H1 (cell line): ENCODE measurements at regions not wholly inside any gene's neighbourhood (a gene's known extent, or its start where the extent isn't known, plus 50 kb on each side); places are given as distances from the start of the nearest gene placed in this dataset.

Experiments
- CTCF ChIA-PET: fragments of 300-600 bp; sonication (Branson Sonifier 250); formaldehyde crosslinking; loops from one replicate; lab custom pipeline; 2021; ENCODE audit not compliant: partially characterized antibody; lab: Charles Lee
- POLR2A ChIA-PET: fragments of 300-600 bp; sonication (Branson Sonifier 250); formaldehyde crosslinking; loops from one replicate; lab custom pipeline; 2021; ENCODE audit warnings: inconsistent platforms; ENCODE audit not compliant: partially characterized antibody; lab: Charles Lee
- DNase-seq, 2 experiments: peaks; one replicate each; pipeline versions ENCODE4 v3.0.0 to v3.0.0-alpha.2; 2010 to 2022; ENCODE audit warnings: low spot score in 2 of 2, low read depth in 1 of 2, mixed read lengths in 1 of 2
- FAIRE-seq: peaks from 2 replicates; lab custom pipeline; 2011; peaks lifted over from hg19 to GRCh38; lab: Jason Lieb, UNC
- H2AFZ ChIP-seq: 2 replicates; pipeline ENCODE4 v1.8.1; 2012; ENCODE audit warnings: low read length, inconsistent platforms
- H2AK5ac ChIP-seq: 2 replicates; pipeline ENCODE4 v1.6.1; 2013; ENCODE audit warnings: low read depth, low read length
- H2BK120ac ChIP-seq: replicated peaks from 2 replicates; pipeline ENCODE3; 2013; ENCODE audit warnings: low read depth, low read length, inconsistent platforms
- H2BK12ac ChIP-seq: 2 replicates; pipeline ENCODE4 v1.6.1; 2013; ENCODE audit warnings: low read depth, low read length
- H2BK15ac ChIP-seq: 2 replicates; pipeline ENCODE4 v1.6.1; 2013; ENCODE audit warnings: low read length
- H2BK20ac ChIP-seq: 2 replicates; pipeline ENCODE4 v1.6.1; 2013; ENCODE audit warnings: low read length
- H2BK5ac ChIP-seq: 2 replicates; pipeline ENCODE4 v1.6.1; 2013; ENCODE audit warnings: low read depth, low read length
- H3K14ac ChIP-seq: 2 replicates; pipeline ENCODE4 v1.6.1; 2013; ENCODE audit warnings: inconsistent platforms; ENCODE audit not compliant: insufficient read length
- H3K18ac ChIP-seq: 2 replicates; pipeline ENCODE4 v1.6.1; 2013; ENCODE audit warnings: low read length; ENCODE audit errors: extremely low read depth
- H3K23ac ChIP-seq: 2 replicates; pipeline ENCODE4 v1.6.1; 2013; ENCODE audit warnings: inconsistent platforms; ENCODE audit not compliant: insufficient read length
- H3K23me2 ChIP-seq: 2 replicates; pipeline ENCODE4 v1.6.1; 2013; ENCODE audit warnings: low read depth, low read length
- H3K27ac ChIP-seq: 2 replicates; pipeline ENCODE4 v1.6.1; 2011; ENCODE audit warnings: low read depth, low read length, inconsistent platforms
- H3K27me3 ChIP-seq, 4 experiments: replicated peaks in 1 of 4; 1 replicate in 1 of 4; 2 replicates in 3 of 4; pipeline versions ENCODE4 v1.6.1 to v1.8.1; 2011 to 2013; ENCODE audit warnings: low read length in 3 of 4, mild to moderate bottlenecking in 3 of 4, inconsistent platforms in 2 of 4, mixed read lengths in 2 of 4, moderate library complexity in 1 of 4; ENCODE audit not compliant: control insufficient read depth in 3 of 4, insufficient read depth in 3 of 4; ENCODE audit errors: extremely low read depth in 1 of 4
- H3K36me3 ChIP-seq, 4 experiments: 2 replicates each; pipeline versions ENCODE4 v1.6.1 to v1.8.1; 2011 to 2013; ENCODE audit warnings: mild to moderate bottlenecking in 4 of 4, low read length in 3 of 4, moderate library complexity in 2 of 4, control low read depth in 1 of 4, inconsistent platforms in 1 of 4; ENCODE audit not compliant: insufficient read depth in 4 of 4, control insufficient read depth in 2 of 4
- H3K4ac ChIP-seq: replicated peaks from 2 replicates; pipeline ENCODE3; 2013; ENCODE audit warnings: low read length, low read depth, mixed read lengths, inconsistent platforms; ENCODE audit not compliant: insufficient read length
- H3K4me1 ChIP-seq, 4 experiments: replicated peaks in 1 of 4; 1 replicate in 1 of 4; 2 replicates in 3 of 4; pipeline versions ENCODE4 v1.6.1 to v1.8.1; 2011 to 2013; ENCODE audit warnings: low read length in 3 of 4, inconsistent platforms in 2 of 4, mixed read lengths in 1 of 4; ENCODE audit not compliant: insufficient read depth in 4 of 4, control insufficient read depth in 3 of 4
- H3K4me2 ChIP-seq, 2 experiments: 2 replicates each; pipeline versions ENCODE4 v1.6.1 to v1.8.1; 2011 to 2013; ENCODE audit warnings: low read depth in 2 of 2, low read length in 2 of 2, control low read depth in 1 of 2, inconsistent platforms in 1 of 2, mild to moderate bottlenecking in 1 of 2; ENCODE audit not compliant: insufficient read depth in 1 of 2
- H3K4me3 ChIP-seq, 4 experiments: fragments of 200-600, 300-600 bp in 1 of 4; sonication (generic), shearing (Covaris generic), sonication (Bioruptor Twin) in 1 of 4; 2 replicates each; pipeline versions ENCODE4 v1.5.1 to v1.8.1; 2011 to 2016; ENCODE audit warnings: low read length in 4 of 4, low read depth in 3 of 4, control low read depth in 2 of 4, inconsistent platforms in 2 of 4, mild to moderate bottlenecking in 2 of 4, mixed read lengths in 1 of 4, moderate library complexity in 1 of 4; ENCODE audit not compliant: insufficient read depth in 2 of 4; ENCODE audit errors: extremely low read depth in 1 of 4
- H3K56ac ChIP-seq: replicated peaks from 2 replicates; pipeline ENCODE3; 2013; ENCODE audit warnings: low read depth, mild to moderate bottlenecking, mixed read lengths, low read length, inconsistent platforms; ENCODE audit not compliant: insufficient read length
- H3K79me1 ChIP-seq: 2 replicates; pipeline ENCODE4 v1.6.1; 2013; ENCODE audit warnings: low read depth, low read length, control low read depth
- H3K79me2 ChIP-seq, 2 experiments: 2 replicates each; pipeline versions ENCODE4 v1.6.1 to v1.8.1; 2012 to 2013; ENCODE audit warnings: low read length in 2 of 2, mild to moderate bottlenecking in 2 of 2, inconsistent platforms in 1 of 2; ENCODE audit not compliant: insufficient read depth in 2 of 2, control insufficient read depth in 1 of 2
- H3K9ac ChIP-seq, 4 experiments: replicated peaks in 1 of 4; 1 replicate in 1 of 4; 2 replicates in 3 of 4; pipeline versions ENCODE4 v1.6.1 to v1.8.1; 2011 to 2013; ENCODE audit warnings: low read depth in 3 of 4, low read length in 3 of 4, control low read depth in 2 of 4, mild to moderate bottlenecking in 2 of 4, moderate library complexity in 2 of 4, inconsistent platforms in 1 of 4; ENCODE audit errors: extremely low read depth in 1 of 4
- H3K9me3 ChIP-seq, 2 experiments: 2 replicates each; pipeline versions ENCODE4 v1.6.1 to v1.8.1; 2012 to 2013; ENCODE audit warnings: mild to moderate bottlenecking in 2 of 2, moderate library complexity in 2 of 2, control low read depth in 1 of 2, inconsistent platforms in 1 of 2, low read depth in 1 of 2, low read length in 1 of 2, mixed read lengths in 1 of 2; ENCODE audit not compliant: insufficient read depth in 2 of 2
- H4K20me1 ChIP-seq, 2 experiments: replicated peaks in 1 of 2; 2 replicates each; pipeline versions ENCODE3 to v1.8.1; 2011 to 2013; ENCODE audit warnings: inconsistent platforms in 2 of 2, low read length in 2 of 2, mild to moderate bottlenecking in 1 of 2; ENCODE audit not compliant: insufficient read depth in 2 of 2, control insufficient read depth in 1 of 2
- H4K5ac ChIP-seq: 2 replicates; pipeline ENCODE4 v1.6.1; 2013; ENCODE audit warnings: low read length, low read depth, mixed read lengths, inconsistent platforms; ENCODE audit not compliant: insufficient read length
- H4K8ac ChIP-seq: 2 replicates; pipeline ENCODE4 v1.8.0; 2013; ENCODE audit warnings: mild to moderate bottlenecking, moderate library complexity, low read length, inconsistent platforms; ENCODE audit not compliant: insufficient read depth; ENCODE audit errors: extremely low read depth
- H4K91ac ChIP-seq: replicated peaks from 2 replicates; pipeline ENCODE3; 2013; ENCODE audit warnings: low read length, mixed read lengths, inconsistent platforms; ENCODE audit not compliant: insufficient read length
- CTBP2 ChIP-seq: IDR thresholded peaks from 2 replicates; pipeline ENCODE4 v1.7.0; 2011; ENCODE audit warnings: borderline replicate concordance, mild to moderate bottlenecking, moderate library complexity, mixed read lengths, low read length; ENCODE audit not compliant: insufficient read depth, insufficient read length
- KDM5A ChIP-seq: fragments of 200-600 bp; IDR thresholded peaks from 2 replicates; pipeline ENCODE4 v1.7.1; 2012; ENCODE audit warnings: mild to moderate bottlenecking, low read length, inconsistent platforms, mixed read lengths
- NANOG ChIP-seq: IDR thresholded peaks from 2 replicates; pipeline ENCODE4 v1.6.1; 2011; ENCODE audit warnings: low read length, low read depth, mild to moderate bottlenecking, inconsistent platforms; ENCODE audit not compliant: insufficient read depth, poor library complexity, severe bottlenecking
- PHF8 ChIP-seq: fragments of 200-600 bp; sonication (generic); conservative IDR thresholded peaks from 2 replicates; pipeline ENCODE4 v1.7.1; 2012; ENCODE audit warnings: low read depth, mild to moderate bottlenecking, inconsistent platforms, low read length, moderate library complexity
- POLR2A ChIP-seq, 2 experiments: IDR thresholded peaks; 1 replicate in 1 of 2; 2 replicates in 1 of 2; pipeline ENCODE4 v1.6.1; 2011; ENCODE audit warnings: low read depth in 2 of 2, low read length in 2 of 2, mild to moderate bottlenecking in 2 of 2; ENCODE audit errors: control extremely low read depth in 1 of 2
- POLR2AphosphoS5 ChIP-seq: IDR thresholded peaks from 2 replicates; pipeline ENCODE4 v1.6.1; 2011; ENCODE audit warnings: low read depth, low read length
- SIN3A ChIP-seq, 2 experiments: IDR thresholded peaks in 1 of 2; conservative IDR thresholded peaks in 1 of 2; 2 replicates each; pipeline ENCODE4 v1.6.1; 2011 to 2012; ENCODE audit warnings: low read length in 2 of 2, improper control_type of control experiment in 1 of 2, low read depth in 1 of 2, mild to moderate bottlenecking in 1 of 2
- TAF7 ChIP-seq: optimal IDR thresholded peaks from 2 replicates; pipeline ENCODE3; 2011; ENCODE audit warnings: low read depth, mild to moderate bottlenecking, inconsistent platforms, low read length, moderate library complexity, borderline replicate concordance
- TBP ChIP-seq: IDR thresholded peaks from 2 replicates; pipeline ENCODE4 v1.6.1; 2011; ENCODE audit warnings: low read depth, low read length, improper control_type of control experiment
- WGBS, 2 experiments: shearing (Covaris generic) in 1 of 2; methylation state at CpG; one replicate each; pipeline versions ENCODE4 v1.1.6 to v1.1.7; 2013 to 2015; ENCODE audit warnings: low lambda C conversion rate in 2 of 2, mixed read lengths in 2 of 2, inconsistent platforms in 1 of 2, low coverage in 1 of 2, missing lambda C conversion rate in 1 of 2; ENCODE audit not compliant: insufficient replicate concordance in 2 of 2, insufficient coverage in 1 of 2, insufficient read length in 1 of 2; ENCODE audit errors: extremely low coverage in 1 of 2, missing lambda C conversion rate in 1 of 2; 5-methylcytosine and 5-hydroxymethylcytosine counted together
- TF ChIP-seq, protein P1 (sequence below), 3 experiments: IDR thresholded peaks; 1 replicate in 2 of 3; 2 replicates in 1 of 3; pipeline versions ENCODE4 v1.5.1 to v1.6.1; 2011; ENCODE audit warnings: low read length in 3 of 3, mild to moderate bottlenecking in 3 of 3, inconsistent platforms in 2 of 3, low read depth in 1 of 3, moderate library complexity in 1 of 3; ENCODE audit not compliant: insufficient read depth in 1 of 3; ENCODE audit errors: control extremely low read depth in 1 of 3
- TF ChIP-seq, protein P2 (sequence below): IDR thresholded peaks from 2 replicates; pipeline ENCODE4 v1.6.1; 2012; ENCODE audit warnings: inconsistent platforms

GRCh38 chr2:207243601-207244000 lies 77.9 kb upstream of the KLF7 start:
- 90% methylated on average over 1 of the region's 1 CpG; no CpG with 5 or more reads in 1 of the 2 experiments for WGBS, 2 experiments
- POLR2A ChIA-PET: interaction anchor here (0.7 kb wide), 1 partner anchor 118 kb away, joined by 3 read pairs; no protein-coding TSS in a partner anchor
- TF ChIP-seq PHF8 (no peak), TBP (no peak), SIN3A (conservative IDR thresholded peaks at IDR 0.05 in 1 of 2, IDR thresholded peaks at IDR 0.05 in 1 of 2; ENCODE audit: low read depth in 1 of 2, low read length in 2 of 2) (no peak), TAF7 (no peak), POLR2AphosphoS5 (no peak), POLR2A (IDR thresholded peaks at IDR 0.05; ENCODE audit: control extremely low read depth in 1 of 2, low read depth in 2 of 2, low read length in 2 of 2) (no peak), NANOG (no peak), CTBP2 (no peak), KDM5A (no peak)
- TF ChIP-seq, protein P1, sequence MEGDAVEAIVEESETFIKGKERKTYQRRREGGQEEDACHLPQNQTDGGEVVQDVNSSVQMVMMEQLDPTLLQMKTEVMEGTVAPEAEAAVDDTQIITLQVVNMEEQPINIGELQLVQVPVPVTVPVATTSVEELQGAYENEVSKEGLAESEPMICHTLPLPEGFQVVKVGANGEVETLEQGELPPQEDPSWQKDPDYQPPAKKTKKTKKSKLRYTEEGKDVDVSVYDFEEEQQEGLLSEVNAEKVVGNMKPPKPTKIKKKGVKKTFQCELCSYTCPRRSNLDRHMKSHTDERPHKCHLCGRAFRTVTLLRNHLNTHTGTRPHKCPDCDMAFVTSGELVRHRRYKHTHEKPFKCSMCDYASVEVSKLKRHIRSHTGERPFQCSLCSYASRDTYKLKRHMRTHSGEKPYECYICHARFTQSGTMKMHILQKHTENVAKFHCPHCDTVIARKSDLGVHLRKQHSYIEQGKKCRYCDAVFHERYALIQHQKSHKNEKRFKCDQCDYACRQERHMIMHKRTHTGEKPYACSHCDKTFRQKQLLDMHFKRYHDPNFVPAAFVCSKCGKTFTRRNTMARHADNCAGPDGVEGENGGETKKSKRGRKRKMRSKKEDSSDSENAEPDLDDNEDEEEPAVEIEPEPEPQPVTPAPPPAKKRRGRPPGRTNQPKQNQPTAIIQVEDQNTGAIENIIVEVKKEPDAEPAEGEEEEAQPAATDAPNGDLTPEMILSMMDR (IDR thresholded peaks at IDR 0.05; ENCODE audit: control extremely low read depth in 1 of 3, insufficient read depth in 1 of 3, low read depth in 1 of 3, low read length in 3 of 3): no peak
- TF ChIP-seq, protein P2, sequence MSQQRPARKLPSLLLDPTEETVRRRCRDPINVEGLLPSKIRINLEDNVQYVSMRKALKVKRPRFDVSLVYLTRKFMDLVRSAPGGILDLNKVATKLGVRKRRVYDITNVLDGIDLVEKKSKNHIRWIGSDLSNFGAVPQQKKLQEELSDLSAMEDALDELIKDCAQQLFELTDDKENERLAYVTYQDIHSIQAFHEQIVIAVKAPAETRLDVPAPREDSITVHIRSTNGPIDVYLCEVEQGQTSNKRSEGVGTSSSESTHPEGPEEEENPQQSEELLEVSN: no peak

More at GRCh38 chr2:207243601-207244000, 77.9 kb upstream of the KLF7 start:
- peaks cover 0 to 7% (median 5%) of the 10 kb centered on the region in 4 experiments; a peak in 5 of 7 replicates for H3K4me1 ChIP-seq
- no peak overlapping the region for H3K4ac ChIP-seq
- no peak overlapping the region for H4K5ac ChIP-seq
- no peaks in the 10 kb centered on the region for H3K9me3 ChIP-seq
- H2AFZ ChIP-seq: no peak overlapping the region
- H3K56ac ChIP-seq: no peak overlapping the region
- H2BK15ac ChIP-seq: no peak overlapping the region
- no peak for DNase-seq
- no peak overlapping the region for H3K4me3 ChIP-seq
- no peaks in the 10 kb centered on the region for H3K79me2 ChIP-seq
- FAIRE-seq: no peak
- H2BK120ac ChIP-seq: no peak overlapping the region
- no peak overlapping the region for H3K23ac ChIP-seq
- no peaks in the 10 kb centered on the region for H3K79me1 ChIP-seq
- H3K14ac ChIP-seq: no peak overlapping the region
- no peak overlapping the region for H3K27ac ChIP-seq
- no peak overlapping the region for H4K91ac ChIP-seq
- no peak overlapping the region for H3K18ac ChIP-seq
- H3K27me3 ChIP-seq: no peaks in the 10 kb centered on the region
- H3K4me2 ChIP-seq: no peak overlapping the region
- no peak overlapping the region for H4K8ac ChIP-seq
- H2AK5ac ChIP-seq: no peak overlapping the region
- no peaks in the 10 kb centered on the region for H4K20me1 ChIP-seq
- no peaks in the 10 kb centered on the region; the same call in 1 of the 2 replicates for H3K23me2 ChIP-seq
- no peak overlapping the region for H2BK20ac ChIP-seq
- no peak overlapping the region for H2BK5ac ChIP-seq
- H3K36me3 ChIP-seq: no peaks in the 10 kb centered on the region
- H2BK12ac ChIP-seq: no peak overlapping the region
- H3K9ac ChIP-seq: no peak overlapping the region
- CTCF ChIA-PET: interaction anchor here (1.2 to 3.0 kb wide), 4 partner anchors 10 to 216 kb away, joined by 3 to 8 read pairs (median 4); no protein-coding TSS in a partner anchor
